T-helper 2 cell treated with Interferon-gamma antibody and Interleukin-4, amounts not matched to agents 100 ng/mL and 5 ng/mL, for 36 hours (primary cell): ENCODE measurements at regions not wholly inside any gene's neighbourhood (a gene's known extent, or its start where the extent isn't known, plus 50 kb on each side); places are given as distances from the start of the nearest gene placed in this dataset.
"Not testable (repeated sequence)": the region's sequence is repeated elsewhere in the genome, so short reads cannot be mapped to it uniquely, and the experiment has no call there.

Source experiments
- intact Hi-C: fragments of 100-400 bp; cut with micrococcal nuclease; formaldehyde crosslinking; loops from one replicate; pipeline ENCODE4 v1.15.1; 2023

- intact Hi-C loops, result no loop called here
These were observed 74.7 kb downstream of the LPAR4 start for GRCh38 chrX:78822157-78822690.

GRCh38 chrX:78831523-78831922 lies 84.0 kb downstream of the LPAR4 start:
- intact Hi-C loops, result no loop called here

DNA sequence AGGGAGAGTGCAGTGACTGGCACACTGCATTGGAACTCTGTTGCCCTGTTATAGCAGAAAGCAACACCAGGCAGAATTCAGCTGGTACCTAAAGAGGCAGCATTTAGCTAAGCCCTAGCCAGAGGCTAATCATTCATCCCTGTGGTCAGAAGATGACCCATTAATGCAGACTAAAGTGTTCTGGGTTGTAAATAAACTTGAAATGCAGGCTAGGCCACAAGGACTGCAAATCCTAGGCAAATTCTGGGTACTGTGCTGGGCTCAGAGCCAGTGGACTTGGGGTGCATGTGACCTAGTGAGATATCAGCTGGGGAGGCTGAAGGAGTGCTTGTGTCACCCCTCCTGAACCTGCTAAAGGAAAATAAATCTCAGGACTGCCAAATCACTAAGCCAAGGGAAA lies 91.2 kb downstream of the LPAR4 start:
- intact Hi-C loops, result no loop called here

DNA sequence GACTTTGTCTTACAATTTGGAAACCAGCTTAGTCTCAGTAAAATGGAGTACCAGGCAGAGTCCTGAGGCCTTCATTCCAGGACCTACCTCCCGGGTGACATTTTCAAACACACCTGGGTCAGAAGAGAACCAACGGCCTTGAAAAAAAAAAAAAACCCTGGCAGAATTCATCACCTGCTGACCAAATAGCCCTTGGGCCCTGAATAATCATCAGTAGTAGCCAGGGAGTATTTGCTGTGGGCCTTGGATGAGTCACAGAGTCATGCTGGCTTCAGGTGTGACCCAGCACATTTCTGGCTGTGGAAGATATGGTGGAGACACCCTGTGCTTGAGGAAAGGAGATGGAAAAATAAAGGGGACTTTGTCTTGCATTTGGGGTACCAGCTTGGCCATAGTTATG lies 92.2 kb downstream of the LPAR4 start:
- intact Hi-C loops, result no loop called here

DNA sequence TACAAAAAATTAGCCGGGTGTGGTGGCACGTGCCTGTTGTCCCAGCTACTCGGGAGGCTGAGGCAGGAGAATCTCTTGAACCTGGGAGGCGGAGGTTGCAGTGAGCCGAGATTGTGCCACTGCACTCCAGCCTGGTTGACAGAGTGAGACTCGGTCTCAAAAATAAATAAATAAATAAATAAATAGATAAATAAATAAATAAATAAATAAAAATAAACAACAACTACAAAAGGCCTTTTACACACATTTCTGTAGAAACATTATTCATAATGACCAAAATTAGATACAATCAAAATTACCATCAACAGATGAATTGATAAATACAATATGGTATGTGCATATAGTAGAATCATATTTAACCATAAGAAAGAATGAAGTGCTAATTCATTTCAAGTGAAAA lies 96.7 kb downstream of the LPAR4 start:
- intact Hi-C loops, result not testable (repeated sequence)

DNA sequence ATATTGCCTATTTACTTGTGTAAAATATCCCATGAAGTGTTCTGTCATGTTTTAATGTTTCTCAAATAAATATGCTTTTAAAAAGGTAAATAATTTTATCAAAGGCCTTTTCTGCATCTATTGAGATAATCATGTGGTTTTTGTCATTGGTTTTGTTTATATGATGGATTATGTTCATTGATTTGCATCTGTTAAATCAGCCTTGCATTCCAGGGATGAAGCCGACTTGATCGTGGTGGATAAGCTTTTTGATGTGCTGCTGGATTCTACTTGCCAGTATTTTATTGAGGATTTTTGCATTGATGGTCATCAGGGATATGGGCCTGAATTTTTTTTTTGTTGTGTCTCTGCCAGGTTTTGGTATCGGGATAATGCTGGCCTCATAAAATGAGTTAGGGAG lies 63.9 kb upstream of the P2RY10 start:
- intact Hi-C loops, result not testable (repeated sequence)

DNA sequence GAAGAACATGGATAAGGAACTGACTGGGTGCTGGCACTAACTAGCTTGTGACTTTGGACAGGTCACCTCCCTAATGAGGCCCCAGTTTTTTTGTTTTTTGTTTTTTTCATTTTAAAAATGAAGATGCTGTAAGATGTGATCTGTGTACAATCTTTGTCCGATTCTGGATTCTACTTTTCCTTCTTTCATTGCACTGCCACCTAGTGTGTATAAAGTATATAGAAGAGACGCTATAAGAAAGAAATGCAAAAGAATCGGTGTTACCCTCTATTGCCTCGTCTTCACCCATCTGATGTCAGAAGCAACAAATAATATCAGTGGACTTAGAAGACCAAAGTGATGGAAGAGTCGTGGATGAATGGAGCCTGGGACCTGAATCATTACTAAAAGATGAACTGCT lies 58.6 kb upstream of the P2RY10 start:
- intact Hi-C loops, result loop anchor here (1.0 to 5.0 kb wide), 4 partner anchors 196 to 526 kb away; no protein-coding TSS in a partner anchor
